ENCODE measurements at regions not wholly inside any gene's neighbourhood (a gene's known extent, or its start where the extent isn't known, plus 50 kb on each side); places are given as distances from the start of the nearest gene placed in this dataset.

DNA sequence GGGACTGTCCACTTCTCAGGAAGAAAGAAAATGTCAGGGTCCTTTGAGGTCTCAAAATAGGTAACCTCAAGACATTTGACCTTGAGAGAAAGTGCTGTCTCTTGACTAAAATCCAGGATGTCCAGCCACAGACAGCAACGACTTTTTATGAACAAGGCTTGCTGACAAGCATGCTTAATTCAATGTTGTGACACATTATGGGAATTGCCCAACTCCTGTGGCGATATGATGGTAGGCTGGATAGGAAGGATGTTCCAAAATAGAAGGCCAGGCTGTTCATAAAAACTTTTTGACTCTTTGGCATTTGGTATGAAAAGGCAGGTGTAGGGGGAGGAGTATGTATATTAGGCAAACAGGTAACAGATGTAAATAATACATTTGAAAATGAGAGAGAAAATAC lies 50.8 kb upstream of the EDNRA start:
- Histone ChIP-seq H3K9me3 (peaks cover 0 to 4% (median 3%) of the 10 kb centered on the region in 3 donors), H3K27ac (no peak overlapping the region), H3K27me3 (no peaks in the 10 kb centered on the region), H3K4me1 (no peaks in the 10 kb centered on the region), H3K4me3 (no peak overlapping the region), H3K36me3 (no peaks in the 10 kb centered on the region)
- 67 to 71% methylated on average over 2 of the region's 2 CpGs for WGBS, 2 donors
- intact Hi-C loops (cut with DNase I) = no loop called here
- TF ChIP-seq POLR2A (IDR thresholded peaks at IDR 0.05) = no peak
- TF ChIP-seq, protein P1, sequence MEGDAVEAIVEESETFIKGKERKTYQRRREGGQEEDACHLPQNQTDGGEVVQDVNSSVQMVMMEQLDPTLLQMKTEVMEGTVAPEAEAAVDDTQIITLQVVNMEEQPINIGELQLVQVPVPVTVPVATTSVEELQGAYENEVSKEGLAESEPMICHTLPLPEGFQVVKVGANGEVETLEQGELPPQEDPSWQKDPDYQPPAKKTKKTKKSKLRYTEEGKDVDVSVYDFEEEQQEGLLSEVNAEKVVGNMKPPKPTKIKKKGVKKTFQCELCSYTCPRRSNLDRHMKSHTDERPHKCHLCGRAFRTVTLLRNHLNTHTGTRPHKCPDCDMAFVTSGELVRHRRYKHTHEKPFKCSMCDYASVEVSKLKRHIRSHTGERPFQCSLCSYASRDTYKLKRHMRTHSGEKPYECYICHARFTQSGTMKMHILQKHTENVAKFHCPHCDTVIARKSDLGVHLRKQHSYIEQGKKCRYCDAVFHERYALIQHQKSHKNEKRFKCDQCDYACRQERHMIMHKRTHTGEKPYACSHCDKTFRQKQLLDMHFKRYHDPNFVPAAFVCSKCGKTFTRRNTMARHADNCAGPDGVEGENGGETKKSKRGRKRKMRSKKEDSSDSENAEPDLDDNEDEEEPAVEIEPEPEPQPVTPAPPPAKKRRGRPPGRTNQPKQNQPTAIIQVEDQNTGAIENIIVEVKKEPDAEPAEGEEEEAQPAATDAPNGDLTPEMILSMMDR (IDR thresholded peaks at IDR 0.05) = no peak
- no peak for DNase-seq

Small RNAs in the stretch of these regions (small RNA-seq; reads per million reads assigned to genes)
- 0 reads per million in 4 donors for gene MIR548G
